ENCODE measurements at regions not wholly inside any gene's neighbourhood (a gene's known extent, or its start where the extent isn't known, plus 50 kb on each side); places are given as distances from the start of the nearest gene placed in this dataset.

- TF ChIP-seq CTCF (conservative IDR thresholded peaks at IDR 0.05; ENCODE audit: low read depth, low read length) (no peak), EZH2 (IDR thresholded peaks at IDR 0.05; ENCODE audit: low read length, unreplicated experiment) (no peak)
Measured at GRCh38 chr22:48300877-48301276, 1526.8 kb downstream of the BRD1 start.

Data from PC-3 (cell line).